GM23248 (cell line): ENCODE measurements at regions not wholly inside any gene's neighbourhood (a gene's known extent, or its start where the extent isn't known, plus 50 kb on each side); places are given as distances from the start of the nearest gene placed in this dataset.

ENCODE experiments used
- EZH2 ChIP-seq: fragments of 200-600 bp; sonication (generic); IDR thresholded peaks from 2 replicates; pipeline ENCODE4 v1.6.1; 2018; ENCODE audit warnings: antibody characterized with exemption, mild to moderate bottlenecking; ENCODE audit not compliant: insufficient read depth, poor library complexity, severe bottlenecking
- EZH2phosphoT487 ChIP-seq: fragments of 200-600 bp; sonication (generic); IDR thresholded peaks from 2 replicates; pipeline ENCODE4 v1.6.1; 2018; ENCODE audit warnings: antibody characterized with exemption, moderate library complexity, mild to moderate bottlenecking, low read depth; ENCODE audit not compliant: insufficient read depth

GRCh38 chr11:26931248-26931631 lies 62.7 kb upstream of the FIBIN start:
- TF ChIP-seq EZH2 (no peak), EZH2phosphoT487 (no peak)
